Stimulated activated CD4-positive, alpha-beta T cell treated with anti-CD3 and anti-CD28 coated beads, Interleukin-15, amount 100 ng/mL, for 24 hours (primary cell): ENCODE measurements at regions not wholly inside any gene's neighbourhood (a gene's known extent, or its start where the extent isn't known, plus 50 kb on each side); places are given as distances from the start of the nearest gene placed in this dataset.

ENCODE experiments used
- DNase-seq: peaks from one replicate; pipeline ENCODE4 v3.0.0-alpha.2; 2020

GRCh38 chr15:92224843-92225242 lies 168.8 kb upstream of the ST8SIA2 start:
- DNase-seq, result no peak

GRCh38 chr15:92226020-92226612 lies 167.6 kb upstream of the ST8SIA2 start:
- DNase-seq, result no peak

- no peak for DNase-seq
Measured at GRCh38 chr15:92228830-92229229, 164.9 kb upstream of the ST8SIA2 start.

GRCh38 chr15:92231461-92231860 lies 162.2 kb upstream of the ST8SIA2 start:
- no peak for DNase-seq

- no peak for DNase-seq
Measured at GRCh38 chr15:92232317-92232716, 161.4 kb upstream of the ST8SIA2 start.

GRCh38 chr15:92232876-92233275 lies 160.8 kb upstream of the ST8SIA2 start:
- DNase-seq, result no peak

GRCh38 chr15:92243227-92243626 lies 150.5 kb upstream of the ST8SIA2 start:
- no peak for DNase-seq

GRCh38 chr15:92244703-92245102 lies 149.0 kb upstream of the ST8SIA2 start:
- no peak for DNase-seq

GRCh38 chr15:92247649-92248242 lies 145.9 kb upstream of the ST8SIA2 start:
- no peak for DNase-seq

- no peak for DNase-seq
Measured at GRCh38 chr15:92266796-92267685, 126.6 kb upstream of the ST8SIA2 start.

- DNase-seq, result no peak
Measured at GRCh38 chr15:92268900-92269299, 124.8 kb upstream of the ST8SIA2 start.

GRCh38 chr15:92271179-92271578 lies 122.5 kb upstream of the ST8SIA2 start:
- no peak for DNase-seq

- DNase-seq, result no peak
Measured at GRCh38 chr15:92272106-92272505, 121.6 kb upstream of the ST8SIA2 start.

- DNase-seq, result no peak
Measured at GRCh38 chr15:92273286-92273685, 120.4 kb upstream of the ST8SIA2 start.

GRCh38 chr15:92273723-92274122 lies 120.0 kb upstream of the ST8SIA2 start:
- no peak for DNase-seq

GRCh38 chr15:92277776-92278175 lies 115.9 kb upstream of the ST8SIA2 start:
- DNase-seq, result peak; percentile 35

- DNase-seq, result no peak
Measured at GRCh38 chr15:92283813-92284212, 109.9 kb upstream of the ST8SIA2 start.

- no peak for DNase-seq
Measured at GRCh38 chr15:92288755-92289154, 104.9 kb upstream of the ST8SIA2 start.

GRCh38 chr15:92289733-92290132 lies 103.9 kb upstream of the ST8SIA2 start:
- DNase-seq, result no peak

GRCh38 chr15:92290359-92290992 lies 103.2 kb upstream of the ST8SIA2 start:
- DNase-seq, result no peak

- DNase-seq, result no peak
Measured at GRCh38 chr15:92291900-92292299, 101.8 kb upstream of the ST8SIA2 start.

- DNase-seq, result peak; percentile 10
Measured at GRCh38 chr15:92294759-92295158, 98.9 kb upstream of the ST8SIA2 start.

- no peak for DNase-seq
Measured at GRCh38 chr15:92304223-92304975, 89.3 kb upstream of the ST8SIA2 start.
